ENCODE measurements at regions not wholly inside any gene's neighbourhood (a gene's known extent, or its start where the extent isn't known, plus 50 kb on each side); places are given as distances from the start of the nearest gene placed in this dataset.
A peak's percentile ranks its signal among the peaks of the same experiment; 100 is the strongest.
"Not testable (repeated sequence)": the region's sequence is repeated elsewhere in the genome, so short reads cannot be mapped to it uniquely, and the experiment has no call there.

GRCh38 chr15:72859757-72860145, 76.2 kb upstream of the ADPGK start:
- DNase-seq: no peak

- DNase-seq: no peak
Measured at GRCh38 chr15:72859017-72859756, 75.6 kb upstream of the ADPGK start.

- DNase-seq: no peak
Measured at GRCh38 chr15:72858205-72858604, 74.6 kb upstream of the ADPGK start.

DNA sequence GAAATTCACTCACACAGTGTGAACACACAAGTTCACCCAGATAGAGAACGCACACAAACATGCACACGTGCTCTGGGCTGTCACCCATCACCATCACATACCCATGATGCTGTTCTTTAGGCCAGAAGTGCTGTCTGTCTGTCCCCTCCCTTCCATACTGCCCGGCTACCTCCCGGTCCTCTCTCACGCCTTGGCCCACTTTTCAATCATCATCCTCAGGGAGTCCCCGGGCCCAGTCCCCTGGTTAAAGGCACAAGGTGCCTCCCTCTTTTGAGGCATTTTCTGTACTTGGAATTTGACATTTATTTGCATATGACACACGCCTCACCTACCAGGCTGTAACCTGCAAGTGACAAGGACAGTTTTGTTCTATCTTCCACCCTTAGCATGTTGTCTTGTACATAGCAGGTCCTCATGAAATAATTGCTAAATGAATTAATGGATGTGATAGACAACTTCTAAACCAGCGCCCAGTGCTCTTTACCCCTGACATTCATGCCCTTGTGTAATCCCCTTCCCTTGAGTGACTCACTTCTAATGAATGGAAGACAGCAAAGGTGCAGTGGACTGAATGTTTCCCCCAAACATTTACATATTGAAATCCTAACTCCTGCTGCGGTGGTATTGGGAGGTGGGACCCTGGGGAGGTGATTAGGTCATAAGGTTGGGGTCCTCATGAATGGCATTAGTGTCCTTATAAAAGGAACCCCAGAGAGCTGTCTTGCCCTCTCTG, 73.9 kb upstream of the ADPGK start:
- DNase-seq: no peak

- DNase-seq: no peak
Measured at GRCh38 chr15:72856549-72857040, 73.0 kb upstream of the ADPGK start.

- DNase-seq: no peak
Measured at GRCh38 chr15:72855791-72856190, 72.2 kb upstream of the ADPGK start.

- no peak for DNase-seq
Measured at GRCh38 chr15:72852273-72852672, 68.7 kb upstream of the ADPGK start.

DNA sequence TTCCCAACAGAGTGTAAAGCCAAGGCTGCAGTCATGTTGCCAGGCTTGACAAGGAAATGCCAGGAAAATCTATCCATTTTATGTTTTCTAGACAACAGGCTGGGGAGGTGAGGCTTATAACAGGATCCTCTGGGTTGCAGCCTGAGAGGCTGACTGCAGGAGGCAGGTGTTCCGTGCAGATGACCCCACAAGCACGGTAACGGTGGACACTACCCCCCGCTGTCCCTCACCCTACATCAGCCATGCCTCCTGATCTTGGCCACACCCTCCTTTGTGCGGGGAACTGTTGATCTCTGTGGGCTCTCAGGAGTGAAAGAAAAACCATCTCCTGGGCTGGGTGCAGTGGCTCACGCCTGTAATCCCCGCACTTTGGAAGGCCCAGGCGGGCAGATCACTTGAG, 68.0 kb upstream of the ADPGK start:
- DNase-seq: no peak

DNA sequence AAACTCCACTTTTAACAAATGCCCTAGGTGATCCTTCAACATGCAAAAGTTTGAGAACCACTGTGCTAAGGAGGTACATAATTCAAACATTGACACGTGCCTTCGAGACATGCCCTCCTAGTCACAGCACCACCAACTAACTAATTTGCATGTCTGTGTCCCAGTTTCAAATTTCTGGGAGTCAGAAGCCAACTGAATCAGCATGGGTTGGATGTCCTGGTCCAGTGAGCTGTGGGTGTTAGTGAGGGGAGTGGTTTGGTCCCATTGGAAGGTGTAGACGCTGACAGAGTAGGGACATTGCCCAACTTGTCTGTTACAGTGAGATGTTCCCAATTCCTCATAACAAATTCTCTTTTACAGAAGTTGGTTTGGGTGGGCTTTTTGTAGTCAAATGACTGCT, 67.3 kb upstream of the ADPGK start:
- no peak for DNase-seq

DNA sequence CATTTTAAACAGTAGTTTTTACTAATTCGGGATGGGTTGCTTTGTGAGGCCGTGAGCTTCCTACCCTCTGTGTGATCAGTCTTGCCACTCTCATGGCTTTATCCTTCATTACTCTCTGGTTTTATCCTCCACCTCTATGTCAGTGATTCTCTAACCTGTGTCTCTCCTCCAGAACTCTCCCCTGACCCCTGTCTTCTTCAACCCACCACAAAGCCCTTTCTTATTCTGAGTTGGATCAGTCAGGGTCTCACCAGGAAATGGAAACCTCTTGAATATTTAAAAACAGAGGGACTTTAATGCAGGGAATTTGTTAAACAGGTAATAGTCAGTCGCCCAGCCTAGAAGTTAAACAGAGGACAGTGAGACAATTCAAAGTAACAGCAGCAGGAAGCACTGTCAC, 64.2 kb upstream of the ADPGK start:
- DNase-seq: no peak

DNA sequence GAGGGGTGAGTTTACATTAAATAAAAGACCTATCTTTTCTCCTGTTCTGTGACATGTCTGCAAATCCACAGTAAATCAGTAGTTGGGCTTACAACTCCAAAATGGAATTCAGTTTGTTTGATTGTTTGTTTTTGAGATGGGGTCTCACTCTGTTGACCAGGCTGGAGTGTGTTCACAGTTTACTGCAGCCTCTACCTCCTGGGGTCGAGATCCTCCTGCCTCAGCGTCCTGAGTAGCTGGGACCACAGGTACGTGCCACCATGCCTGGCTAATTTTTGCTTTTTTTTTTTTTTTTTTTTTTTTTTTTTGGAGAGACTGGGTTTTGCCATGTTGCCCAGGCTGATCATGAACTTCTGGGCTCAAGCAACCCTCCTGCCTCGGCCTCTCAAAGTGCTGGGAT, 63.5 kb upstream of the ADPGK start:
- no peak for DNase-seq

DNA sequence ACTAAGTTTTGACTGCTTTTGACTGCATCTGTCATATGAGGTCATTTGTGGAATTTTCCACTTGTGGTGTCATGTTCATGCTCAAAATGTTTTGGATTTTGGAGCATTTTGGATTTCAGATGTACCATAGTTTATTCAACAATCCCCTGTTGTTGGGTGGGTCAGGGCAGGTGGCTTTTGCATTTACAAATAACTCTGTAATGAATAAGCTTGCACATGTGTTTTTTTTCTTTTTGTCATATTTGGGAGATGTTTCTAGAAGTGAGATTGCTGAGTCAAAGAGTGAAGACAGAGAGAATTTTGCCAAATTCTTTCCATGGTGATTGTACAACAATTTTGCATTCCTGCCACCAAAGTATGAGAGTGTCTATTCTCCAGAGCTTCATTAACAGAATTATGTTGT, 62.4 kb upstream of the ADPGK start:
- DNase-seq: no peak

GRCh38 chr15:72844067-72844466, 60.5 kb upstream of the ADPGK start:
- DNase-seq: no peak

DNA sequence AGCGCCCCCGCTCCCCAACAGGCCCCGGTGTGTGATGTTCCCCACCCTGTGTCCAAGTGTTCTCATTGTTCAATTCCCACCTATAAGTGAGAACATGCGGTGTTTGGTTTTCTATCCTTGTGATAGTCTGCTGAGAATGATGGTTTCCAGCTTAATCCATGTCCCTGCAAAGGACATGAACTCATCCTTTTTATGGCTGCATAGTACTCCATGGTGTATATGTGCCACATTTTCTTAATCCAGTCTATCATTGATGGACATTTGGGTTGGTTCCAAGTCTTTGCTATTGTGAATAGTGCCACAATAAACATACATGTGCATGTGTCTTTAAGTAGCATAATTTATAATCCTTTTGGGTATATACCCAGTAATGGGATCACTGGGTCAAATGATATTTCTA, 59.8 kb upstream of the ADPGK start:
- DNase-seq: not testable (repeated sequence)

GRCh38 chr15:72840114-72840513, 56.6 kb upstream of the ADPGK start:
- DNase-seq: no peak

DNA sequence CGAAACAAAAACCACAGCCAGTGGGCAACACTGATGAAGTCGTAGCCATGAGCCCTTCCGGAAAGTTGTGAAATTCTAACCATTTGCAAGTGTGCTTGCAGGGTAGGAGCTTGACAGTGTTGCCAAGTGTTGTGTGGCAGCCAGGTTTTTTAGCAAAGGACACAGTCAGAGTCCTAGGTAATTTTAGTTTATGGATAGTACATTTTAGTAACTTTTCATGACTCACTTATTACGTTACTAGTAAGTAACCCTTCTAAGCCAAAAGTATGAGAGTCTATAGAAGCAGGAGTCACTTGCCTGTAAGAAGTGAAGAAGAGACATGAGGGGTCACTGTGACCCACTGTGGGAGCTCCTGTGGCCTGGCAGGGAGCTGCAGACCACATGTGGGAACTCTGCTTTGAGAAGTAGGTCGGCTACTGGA, 54.8 kb upstream of the ADPGK start:
- no peak for DNase-seq

GRCh38 chr15:72836676-72837330, 53.2 kb upstream of the ADPGK start:
- no peak for DNase-seq

GRCh38 chr15:72835294-72835890, 51.8 kb upstream of the ADPGK start:
- DNase-seq: peak in 1 of 2 experiments; percentile 24

- DNase-seq: no peak
Measured at GRCh38 chr15:72833561-72833960, 50.0 kb upstream of the ADPGK start.
